Activated CD8-positive, alpha-beta T cell treated with anti-CD3 and anti-CD28 coated beads, Interleukin-2, amount 10 ng/mL, durations not matched to agents 7 days and 5 days (primary cell): ENCODE measurements at regions not wholly inside any gene's neighbourhood (a gene's known extent, or its start where the extent isn't known, plus 50 kb on each side); places are given as distances from the start of the nearest gene placed in this dataset.

Experiments used
- ATAC-seq: fragments of 150-1000 bp; cut with Tn5 transposase; one replicate; pipeline ENCODE4 v1.10.0; 2021; ENCODE audit warnings: moderate library complexity
- CTCF ChIA-PET: fragments of 350-600 bp; sonication (Branson Sonifier 250); formaldehyde crosslinking; loops from one replicate; lab custom pipeline; 2021; ENCODE audit warnings: antibody characterized with exemption; lab: Charles Lee
- POLR2A ChIA-PET: fragments of 350-600 bp; sonication (Branson Sonifier 250); formaldehyde crosslinking; loops from one replicate; lab custom pipeline; 2021; ENCODE audit warnings: antibody characterized with exemption; lab: Charles Lee
- DNase-seq: peaks from one replicate; pipeline ENCODE4 v3.0.0-alpha.2; 2020
- H3K27ac Mint-ChIP-seq: one replicate; pipeline ENCODE4 v1.8.0; 2021; ENCODE audit warnings: mild to moderate bottlenecking, mixed read lengths
- H3K27me3 Mint-ChIP-seq: one replicate; pipeline ENCODE4 v1.8.0; 2021; ENCODE audit warnings: low read depth, mixed read lengths
- H3K36me3 Mint-ChIP-seq: one replicate; pipeline ENCODE4 v1.8.0; 2021; ENCODE audit warnings: low read depth, mixed read lengths
- H3K4me1 Mint-ChIP-seq: one replicate; pipeline ENCODE4 v1.8.0; 2021; ENCODE audit warnings: low read depth, mixed read lengths
- H3K4me3 Mint-ChIP-seq: one replicate; pipeline ENCODE4 v1.8.0; 2021; ENCODE audit warnings: mild to moderate bottlenecking, mixed read lengths
- H3K9me3 Mint-ChIP-seq: one replicate; pipeline ENCODE4 v1.8.0; 2022; ENCODE audit warnings: mixed read lengths; ENCODE audit not compliant: insufficient read depth

DNA sequence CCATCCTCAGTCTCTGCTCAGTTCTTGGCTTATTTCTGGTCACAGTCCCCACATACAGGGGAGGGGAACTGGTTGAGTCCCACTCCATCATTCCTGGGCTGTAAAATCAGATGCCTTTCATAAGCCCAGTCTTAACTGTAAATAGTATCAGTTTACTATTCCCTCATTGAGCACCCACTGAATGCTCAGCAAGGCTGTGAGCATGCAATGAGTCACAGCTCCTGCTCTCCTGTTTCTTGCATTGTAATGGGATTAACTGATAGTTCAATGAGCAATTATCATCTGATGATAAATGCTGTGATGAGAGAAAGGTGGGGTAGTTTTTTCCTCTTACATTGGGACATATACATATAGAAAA lies 113.6 kb upstream of the TPM1 start:
- Mint-ChIP-seq H3K9me3 (no peaks in the 10 kb centered on the region), H3K36me3 (no peaks in the 10 kb centered on the region), H3K27me3 (peaks cover 32% of the 10 kb centered on the region), H3K4me3 (no peak overlapping the region), H3K27ac (no peak overlapping the region), H3K4me1 (no peaks in the 10 kb centered on the region)
- CTCF ChIA-PET: no interaction called here
- no peak for ATAC-seq
- POLR2A ChIA-PET: no interaction called here
- no peak for DNase-seq

DNA sequence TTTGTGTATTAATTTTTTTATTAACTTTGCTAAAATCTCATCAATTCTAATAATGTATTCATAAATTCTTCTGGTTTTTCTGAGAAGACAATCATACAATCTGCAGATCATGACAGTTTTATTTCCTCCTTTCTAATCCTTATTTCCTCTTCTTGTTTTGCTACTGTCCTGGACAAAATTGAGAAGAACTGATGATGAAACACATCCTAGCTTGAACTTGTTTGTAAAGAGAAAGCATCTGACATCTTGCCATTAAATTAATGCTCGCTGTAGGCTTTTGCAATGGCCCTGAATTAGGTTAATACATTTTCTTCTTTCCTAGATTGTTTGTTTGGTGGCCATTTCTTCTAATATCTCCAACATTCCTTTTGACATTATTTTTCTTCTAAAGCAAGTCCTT lies 110.9 kb upstream of the TPM1 start:
- no peak overlapping the region for H3K27ac Mint-ChIP-seq
- ChIA-PET CTCF (no interaction called here), POLR2A (no interaction called here)
- H3K4me3 Mint-ChIP-seq: no peak overlapping the region
- no peak for DNase-seq
- no peaks in the 10 kb centered on the region for H3K36me3 Mint-ChIP-seq
- H3K4me1 Mint-ChIP-seq: no peaks in the 10 kb centered on the region
- no peaks in the 10 kb centered on the region for H3K9me3 Mint-ChIP-seq
- H3K27me3 Mint-ChIP-seq: peaks cover 28% of the 10 kb centered on the region
- no peak for ATAC-seq

DNA sequence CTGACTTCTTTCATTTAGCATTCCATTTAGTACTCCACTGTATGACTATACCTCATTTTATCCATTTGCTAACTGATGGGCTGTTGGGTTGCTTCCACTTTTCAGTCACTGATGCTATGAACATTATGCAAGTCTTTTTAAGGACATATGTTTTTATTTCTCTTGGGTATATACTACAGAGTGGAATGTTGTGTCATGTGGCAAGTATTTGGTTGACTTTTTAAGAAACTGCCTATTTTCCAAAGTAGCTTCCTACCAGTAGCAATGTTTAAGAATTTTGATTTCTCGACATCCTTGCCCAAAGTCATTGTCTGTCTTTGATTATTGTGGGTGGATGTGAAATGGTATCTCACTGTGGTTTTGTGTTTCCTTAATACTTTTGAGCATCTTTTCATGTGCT lies 110.1 kb upstream of the TPM1 start:
- Mint-ChIP-seq H3K27ac (no peak overlapping the region), H3K27me3 (peaks cover 28% of the 10 kb centered on the region), H3K4me1 (no peaks in the 10 kb centered on the region), H3K36me3 (no peaks in the 10 kb centered on the region), H3K9me3 (no peaks in the 10 kb centered on the region), H3K4me3 (no peak overlapping the region)
- DNase-seq: no peak
- POLR2A ChIA-PET: no interaction called here
- CTCF ChIA-PET: no interaction called here
- ATAC-seq: no peak

DNA sequence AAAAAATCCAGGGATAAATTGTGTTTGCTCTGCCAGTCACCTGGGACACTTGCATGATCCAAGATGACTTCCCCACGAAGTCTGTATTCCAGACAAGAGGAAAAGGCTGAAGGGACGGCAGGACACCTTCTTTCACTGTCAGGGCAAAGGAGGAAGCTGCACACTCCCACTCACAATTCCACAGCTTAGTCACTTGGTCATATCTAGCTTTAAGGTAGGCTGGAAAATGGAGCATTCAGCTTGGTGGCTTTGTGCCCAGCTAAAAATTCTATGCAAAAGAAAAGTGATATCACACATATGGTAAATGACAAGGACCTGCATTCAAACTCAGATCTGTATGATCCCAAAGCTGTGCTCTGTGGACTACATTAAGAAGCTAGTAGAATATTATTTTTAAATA lies 109.2 kb upstream of the TPM1 start:
- Mint-ChIP-seq H3K27me3 (peaks cover 29% of the 10 kb centered on the region), H3K4me3 (no peak overlapping the region), H3K36me3 (no peaks in the 10 kb centered on the region), H3K4me1 (no peaks in the 10 kb centered on the region), H3K27ac (no peak overlapping the region), H3K9me3 (no peaks in the 10 kb centered on the region)
- POLR2A ChIA-PET: no interaction called here
- CTCF ChIA-PET: no interaction called here
- DNase-seq (no peak), ATAC-seq (no peak)

DNA sequence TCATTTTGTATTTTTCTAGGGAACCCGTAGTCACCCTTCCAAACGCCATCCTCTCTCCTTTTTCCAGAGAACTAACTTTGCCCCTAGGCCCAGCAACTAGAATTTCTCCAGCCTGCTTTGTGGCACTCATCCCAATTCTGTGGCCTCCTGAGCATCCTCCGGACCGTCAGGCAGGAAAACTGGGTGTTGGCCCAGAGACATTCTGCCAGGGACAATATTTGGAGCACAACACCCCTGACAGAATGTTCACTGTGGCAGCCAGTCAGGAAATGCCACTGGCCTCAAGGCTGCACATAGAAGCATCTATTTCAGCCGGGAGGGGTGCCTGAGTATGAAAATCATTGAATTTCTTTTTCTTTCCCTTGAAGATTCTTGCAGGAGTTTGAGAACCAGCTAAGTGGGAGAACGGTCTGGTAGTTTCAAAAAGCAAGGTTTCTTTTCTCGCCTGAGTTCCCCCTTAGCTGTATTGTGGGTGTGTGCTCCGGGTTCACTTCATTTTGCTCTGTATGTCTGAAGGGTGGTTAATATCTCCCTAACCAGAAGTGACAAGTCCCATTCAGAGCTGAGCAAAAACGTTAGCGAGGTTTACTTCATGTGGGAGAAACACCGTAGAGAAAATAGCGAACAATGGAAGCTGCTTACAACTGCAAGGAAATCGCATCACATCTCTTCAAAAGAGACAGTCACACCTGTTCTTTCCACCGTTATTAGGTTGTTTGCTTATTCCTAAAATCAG lies 108.1 kb upstream of the TPM1 start:
- Mint-ChIP-seq H3K4me3 (no peak overlapping the region), H3K9me3 (no peaks in the 10 kb centered on the region), H3K27me3 (peaks cover 30% of the 10 kb centered on the region), H3K27ac (no peak overlapping the region), H3K36me3 (no peaks in the 10 kb centered on the region), H3K4me1 (no peaks in the 10 kb centered on the region)
- POLR2A ChIA-PET: no interaction called here
- DNase-seq: no peak
- CTCF ChIA-PET: no interaction called here
- no peak for ATAC-seq

DNA sequence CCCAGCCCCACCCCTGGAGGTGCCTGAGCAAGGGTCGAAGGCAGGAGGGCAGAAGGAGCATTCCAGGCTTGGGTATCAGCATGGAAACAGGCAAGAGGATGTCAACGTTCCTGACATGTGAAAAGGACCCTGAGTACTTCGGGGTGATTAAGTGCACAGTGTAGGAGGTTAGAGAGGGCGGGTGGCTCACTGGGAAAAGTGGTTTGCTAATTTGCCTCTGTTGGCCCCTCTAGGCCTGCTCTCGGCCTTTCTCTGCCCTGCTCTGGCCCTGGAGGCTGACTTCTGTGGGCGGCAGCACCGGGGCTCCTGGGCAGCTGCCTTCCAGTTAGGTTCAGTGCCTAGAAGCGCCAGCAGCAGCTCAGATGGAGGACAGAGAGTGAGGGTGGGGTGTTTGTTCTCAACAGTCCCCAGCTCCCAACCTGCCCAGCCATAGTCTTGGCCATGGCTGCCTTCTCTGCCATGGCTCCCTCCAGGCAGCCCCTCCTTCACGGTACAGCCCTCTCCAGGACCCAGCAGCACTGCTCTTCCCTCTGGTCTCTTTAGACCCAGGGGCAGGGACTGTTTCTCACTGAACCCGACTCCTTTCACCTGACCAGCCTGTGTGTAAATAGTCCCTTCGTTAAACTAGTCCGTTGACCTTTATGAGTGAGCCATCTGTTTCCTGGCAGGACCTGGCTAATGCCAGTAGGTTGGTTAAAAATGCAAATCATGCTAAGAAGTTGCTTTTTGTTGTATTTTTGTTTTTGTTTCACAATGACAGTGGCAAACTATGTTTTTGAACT lies 107.1 kb upstream of the TPM1 start:
- peaks cover 25% of the 10 kb centered on the region for H3K27me3 Mint-ChIP-seq
- ATAC-seq (no peak), DNase-seq (no peak)
- CTCF ChIA-PET: no interaction called here
- no peak overlapping the region for H3K4me3 Mint-ChIP-seq
- no peak overlapping the region for H3K27ac Mint-ChIP-seq
- POLR2A ChIA-PET: interaction anchor here (0.5 kb wide), 1 partner anchor 186 kb away, joined by 3 read pairs; no protein-coding TSS in a partner anchor
- H3K9me3 Mint-ChIP-seq: no peaks in the 10 kb centered on the region
- H3K36me3 Mint-ChIP-seq: no peaks in the 10 kb centered on the region
- H3K4me1 Mint-ChIP-seq: no peaks in the 10 kb centered on the region

DNA sequence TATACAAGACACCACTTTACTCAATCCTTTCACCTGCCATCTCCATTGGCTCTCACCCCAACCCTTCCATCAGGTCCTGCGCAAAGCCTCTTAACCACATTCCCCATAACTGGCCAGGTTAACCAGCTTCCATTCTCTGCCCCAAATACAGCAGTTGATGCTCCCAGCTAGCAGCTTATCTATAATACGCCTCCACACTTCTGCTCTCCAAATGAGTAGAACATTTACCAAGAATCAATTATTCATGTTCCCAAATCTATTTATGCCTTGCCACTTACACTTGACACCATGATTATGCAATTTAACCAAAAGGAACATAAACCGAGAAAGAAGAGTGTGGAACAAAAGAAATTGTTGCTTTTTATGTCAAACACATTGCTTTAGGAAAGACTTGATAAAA lies 103.7 kb upstream of the TPM1 start:
- Mint-ChIP-seq H3K4me3 (no peak overlapping the region), H3K36me3 (no peaks in the 10 kb centered on the region), H3K4me1 (no peaks in the 10 kb centered on the region), H3K27ac (no peak overlapping the region), H3K27me3 (peaks cover 14% of the 10 kb centered on the region), H3K9me3 (no peaks in the 10 kb centered on the region)
- CTCF ChIA-PET: no interaction called here
- POLR2A ChIA-PET: no interaction called here
- no peak for ATAC-seq
- DNase-seq: no peak

DNA sequence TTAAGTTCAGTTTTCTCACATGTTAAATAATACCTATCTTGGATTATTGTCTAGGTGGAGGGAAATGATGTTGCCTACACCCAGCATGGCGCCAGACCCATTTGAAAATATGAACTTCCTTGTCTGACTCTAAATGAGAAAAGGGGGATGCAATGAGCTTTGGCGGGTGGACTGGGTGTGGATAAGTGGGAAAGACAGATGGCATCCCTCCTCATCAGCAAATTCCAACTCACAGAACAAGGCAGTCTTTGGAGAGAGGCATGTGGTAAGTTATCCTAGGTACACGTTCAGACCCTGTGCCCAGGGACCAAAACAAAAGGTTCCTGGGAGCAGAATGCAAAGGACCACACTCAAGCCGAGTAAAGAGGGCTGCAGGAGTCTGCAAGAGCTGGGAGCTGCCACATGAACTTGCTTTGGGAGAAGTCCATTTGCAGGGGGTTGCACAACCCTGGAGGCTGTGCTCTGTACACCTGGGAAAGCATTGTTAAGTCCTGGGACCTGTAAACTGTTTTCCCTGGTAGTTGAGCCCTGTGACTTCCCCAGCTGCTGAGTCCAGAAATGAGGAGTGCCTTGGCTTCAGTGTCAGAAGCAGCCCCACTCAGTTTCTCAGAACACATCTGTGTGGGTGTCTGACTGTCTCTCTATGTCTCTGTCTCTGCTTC lies 102.3 kb upstream of the TPM1 start:
- no peak overlapping the region for H3K4me3 Mint-ChIP-seq
- POLR2A ChIA-PET: no interaction called here
- H3K9me3 Mint-ChIP-seq: no peaks in the 10 kb centered on the region
- H3K36me3 Mint-ChIP-seq: no peaks in the 10 kb centered on the region
- no peak for DNase-seq
- CTCF ChIA-PET: no interaction called here
- no peak for ATAC-seq
- H3K4me1 Mint-ChIP-seq: no peaks in the 10 kb centered on the region
- H3K27ac Mint-ChIP-seq: no peak overlapping the region
- H3K27me3 Mint-ChIP-seq: peaks cover 14% of the 10 kb centered on the region

DNA sequence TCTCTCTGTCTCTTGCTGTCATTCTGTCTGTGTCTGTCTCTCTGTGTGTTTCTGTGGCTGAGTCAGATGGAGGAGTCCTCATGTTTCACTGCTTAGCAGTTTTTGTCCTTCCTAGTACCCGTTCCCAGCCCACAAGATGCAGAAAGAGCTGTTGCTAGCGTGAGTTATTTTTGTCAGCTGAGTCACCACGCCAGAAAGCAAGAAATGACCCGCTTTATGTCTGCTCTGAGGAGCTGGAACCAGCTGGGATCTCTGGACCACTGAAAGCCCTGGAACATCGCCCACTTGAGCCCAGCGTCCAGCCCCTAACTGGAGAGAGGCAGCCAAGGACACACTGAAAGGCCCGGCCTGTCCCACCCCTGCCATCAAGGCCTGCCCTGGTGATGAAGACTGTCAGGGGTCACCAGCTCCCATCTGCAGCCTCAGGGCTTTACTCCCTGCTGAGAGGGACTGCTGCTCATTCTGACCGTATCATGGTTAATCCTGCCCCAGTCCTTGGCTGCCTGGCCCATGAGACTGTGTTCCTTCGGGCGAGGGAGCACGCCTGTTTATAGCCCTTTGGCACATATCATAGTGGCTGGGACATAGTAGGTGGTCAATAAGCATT lies 101.7 kb upstream of the TPM1 start:
- Mint-ChIP-seq H3K4me3 (no peak overlapping the region), H3K9me3 (no peaks in the 10 kb centered on the region), H3K36me3 (no peaks in the 10 kb centered on the region), H3K27me3 (peaks cover 14% of the 10 kb centered on the region), H3K4me1 (no peaks in the 10 kb centered on the region), H3K27ac (no peak overlapping the region)
- DNase-seq (no peak), ATAC-seq (no peak)
- ChIA-PET CTCF (no interaction called here), POLR2A (no interaction called here)

DNA sequence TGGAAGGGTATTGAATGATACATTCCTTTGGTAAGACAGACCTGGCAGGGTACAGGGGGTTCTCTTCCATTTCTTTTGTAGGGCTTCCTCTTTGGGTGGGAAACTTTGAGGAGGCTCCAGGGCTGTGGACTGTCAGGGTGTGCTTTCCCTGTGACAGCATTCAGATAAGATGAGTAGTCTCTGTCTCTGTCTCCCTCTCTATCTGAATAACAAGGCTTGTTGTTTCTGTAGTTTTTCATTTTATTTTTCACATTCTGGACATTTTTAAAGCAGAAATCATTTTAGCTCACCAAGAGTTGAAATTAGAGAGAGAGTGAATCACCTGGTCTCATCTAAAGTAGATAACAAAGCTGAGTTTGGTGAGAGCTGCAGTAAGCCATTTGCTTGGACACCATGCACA lies 100.8 kb upstream of the TPM1 start:
- ChIA-PET CTCF (no interaction called here), POLR2A (no interaction called here)
- Mint-ChIP-seq H3K4me3 (no peak overlapping the region), H3K27me3 (peaks cover 14% of the 10 kb centered on the region), H3K4me1 (no peaks in the 10 kb centered on the region), H3K36me3 (no peaks in the 10 kb centered on the region), H3K27ac (no peak overlapping the region), H3K9me3 (no peaks in the 10 kb centered on the region)
- DNase-seq: no peak
- ATAC-seq: no peak

DNA sequence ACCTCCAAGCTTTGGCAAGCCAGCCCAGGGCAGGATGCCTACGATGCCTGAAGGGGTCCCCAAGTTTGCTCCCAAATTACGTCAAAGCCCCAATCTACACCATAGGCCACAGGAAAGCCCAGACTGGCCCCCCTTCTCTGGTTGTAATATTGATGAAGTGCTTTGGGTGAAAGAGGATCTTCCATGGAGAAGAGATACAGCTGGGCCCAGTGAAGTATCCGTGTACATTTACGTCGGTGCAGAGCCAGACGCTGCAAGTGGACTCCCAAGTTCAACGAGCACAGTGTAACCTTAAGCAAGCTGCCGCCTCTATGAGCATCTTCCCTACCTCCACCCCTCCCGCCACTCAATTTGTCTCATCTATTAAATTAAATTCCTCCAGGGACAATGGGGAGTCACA lies 100.1 kb upstream of the TPM1 start:
- no peak overlapping the region for H3K27ac Mint-ChIP-seq
- ChIA-PET CTCF (no interaction called here), POLR2A (no interaction called here)
- DNase-seq (no peak), ATAC-seq (no peak)
- H3K27me3 Mint-ChIP-seq: peaks cover 14% of the 10 kb centered on the region
- H3K36me3 Mint-ChIP-seq: no peaks in the 10 kb centered on the region
- no peak overlapping the region for H3K4me3 Mint-ChIP-seq
- H3K9me3 Mint-ChIP-seq: no peaks in the 10 kb centered on the region
- H3K4me1 Mint-ChIP-seq: no peaks in the 10 kb centered on the region

DNA sequence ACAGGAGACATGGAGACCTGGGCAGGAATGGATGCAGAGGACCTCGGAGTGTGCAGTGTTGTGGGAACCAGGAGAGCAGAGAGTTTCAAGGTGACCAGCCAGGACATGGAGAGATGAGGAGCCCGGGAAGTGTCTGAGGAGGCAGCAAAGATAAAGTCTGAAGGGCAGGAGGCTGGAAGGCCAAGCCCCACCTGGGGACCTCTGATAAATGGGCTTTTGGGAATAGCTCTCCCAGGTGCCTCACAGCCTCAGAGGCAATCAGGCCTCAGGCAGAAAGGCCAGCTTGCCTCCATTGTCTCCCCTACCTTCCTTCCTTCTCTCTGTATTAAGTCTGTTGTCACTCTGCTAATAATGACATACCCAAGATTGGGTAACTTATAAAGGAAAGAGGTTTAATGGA lies 97.5 kb upstream of the TPM1 start:
- H3K4me3 Mint-ChIP-seq: no peak overlapping the region
- H3K4me1 Mint-ChIP-seq: no peaks in the 10 kb centered on the region
- CTCF ChIA-PET: no interaction called here
- POLR2A ChIA-PET: no interaction called here
- H3K9me3 Mint-ChIP-seq: no peaks in the 10 kb centered on the region
- no peaks in the 10 kb centered on the region for H3K36me3 Mint-ChIP-seq
- DNase-seq: no peak
- ATAC-seq: no peak
- H3K27ac Mint-ChIP-seq: no peak overlapping the region
- peaks cover 16% of the 10 kb centered on the region for H3K27me3 Mint-ChIP-seq
